RWPE1 (cell line): ENCODE measurements at regions not wholly inside any gene's neighbourhood (a gene's known extent, or its start where the extent isn't known, plus 50 kb on each side); places are given as distances from the start of the nearest gene placed in this dataset.
"Not testable (repeated sequence)": the region's sequence is repeated elsewhere in the genome, so short reads cannot be mapped to it uniquely, and the experiment has no call there.

Source experiments
- CTCF ChIA-PET: fragments of 350-600 bp; sonication (Branson Sonifier 250); formaldehyde crosslinking; extraction: SDS; loops from one replicate; lab custom pipeline; 2021; lab: Yijun Ruan, JAX
- POLR2A ChIA-PET: fragments of 400-600 bp; formaldehyde crosslinking; extraction: SDS; loops from one replicate; lab custom pipeline; 2020; ENCODE audit warnings: antibody characterized with exemption; ENCODE audit not compliant: low non-redundant PET; lab: Yijun Ruan, JAX
- DNase-seq: peaks from one replicate; pipeline ENCODE4 v3.0.0; 2012; ENCODE audit warnings: low spot score
- H3K27ac ChIP-seq: fragments of 450-650 bp; 2 replicates; pipeline ENCODE4 v1.5.1; 2017
- TF ChIP-seq, protein P1 (sequence below): fragments of 450-650 bp; conservative IDR thresholded peaks from 2 replicates; pipeline ENCODE4 v1.5.1; 2017; ENCODE audit warnings: low read depth, mild to moderate bottlenecking

DNA sequence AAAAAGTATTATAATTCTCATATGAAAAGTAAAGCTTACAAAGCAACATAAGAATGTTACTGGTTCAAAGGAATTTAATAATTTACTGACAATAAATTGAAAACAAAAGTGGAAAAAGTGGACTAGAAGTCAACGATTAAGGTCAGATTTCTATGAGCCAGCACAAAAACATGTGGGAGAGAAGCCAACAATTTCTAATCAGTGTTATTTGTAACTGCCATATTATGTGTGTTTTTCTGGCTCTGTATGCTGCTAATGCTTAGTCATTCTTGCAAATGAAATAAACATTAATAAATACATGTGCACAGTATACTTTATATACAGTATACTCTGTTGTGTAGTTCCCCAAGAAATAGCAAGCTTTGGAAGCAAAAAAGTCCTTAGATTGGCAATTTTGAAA lies 301.3 kb upstream of the RGPD4 start:
- no peak for DNase-seq
- TF ChIP-seq, protein P1, sequence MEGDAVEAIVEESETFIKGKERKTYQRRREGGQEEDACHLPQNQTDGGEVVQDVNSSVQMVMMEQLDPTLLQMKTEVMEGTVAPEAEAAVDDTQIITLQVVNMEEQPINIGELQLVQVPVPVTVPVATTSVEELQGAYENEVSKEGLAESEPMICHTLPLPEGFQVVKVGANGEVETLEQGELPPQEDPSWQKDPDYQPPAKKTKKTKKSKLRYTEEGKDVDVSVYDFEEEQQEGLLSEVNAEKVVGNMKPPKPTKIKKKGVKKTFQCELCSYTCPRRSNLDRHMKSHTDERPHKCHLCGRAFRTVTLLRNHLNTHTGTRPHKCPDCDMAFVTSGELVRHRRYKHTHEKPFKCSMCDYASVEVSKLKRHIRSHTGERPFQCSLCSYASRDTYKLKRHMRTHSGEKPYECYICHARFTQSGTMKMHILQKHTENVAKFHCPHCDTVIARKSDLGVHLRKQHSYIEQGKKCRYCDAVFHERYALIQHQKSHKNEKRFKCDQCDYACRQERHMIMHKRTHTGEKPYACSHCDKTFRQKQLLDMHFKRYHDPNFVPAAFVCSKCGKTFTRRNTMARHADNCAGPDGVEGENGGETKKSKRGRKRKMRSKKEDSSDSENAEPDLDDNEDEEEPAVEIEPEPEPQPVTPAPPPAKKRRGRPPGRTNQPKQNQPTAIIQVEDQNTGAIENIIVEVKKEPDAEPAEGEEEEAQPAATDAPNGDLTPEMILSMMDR: no peak
- H3K27ac ChIP-seq: no peak overlapping the region
- POLR2A ChIA-PET: no interaction called here
- CTCF ChIA-PET: no interaction called here

DNA sequence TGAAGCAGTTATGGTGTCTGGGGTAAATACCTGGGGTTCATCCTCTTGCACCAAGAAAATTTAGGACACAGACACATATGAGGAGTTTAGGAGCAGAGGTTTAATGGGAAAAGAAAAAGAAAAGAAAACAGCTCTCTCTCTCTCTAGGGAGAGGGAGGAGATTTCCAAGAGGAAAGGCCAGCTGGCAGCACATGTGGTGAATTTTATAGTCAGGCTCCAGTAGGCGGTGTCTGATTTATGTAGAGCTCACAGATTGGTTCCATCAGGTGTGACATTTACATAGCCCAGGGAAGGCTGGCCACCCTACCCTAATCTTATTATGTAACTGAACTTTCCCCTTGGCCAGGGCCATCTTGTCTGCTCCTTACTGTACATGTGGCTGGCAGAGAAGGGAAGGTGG lies 297.5 kb upstream of the RGPD4 start:
- no peak overlapping the region for H3K27ac ChIP-seq
- POLR2A ChIA-PET: no interaction called here
- no peak for DNase-seq
- CTCF ChIA-PET: no interaction called here
- TF ChIP-seq, protein P1: no peak

DNA sequence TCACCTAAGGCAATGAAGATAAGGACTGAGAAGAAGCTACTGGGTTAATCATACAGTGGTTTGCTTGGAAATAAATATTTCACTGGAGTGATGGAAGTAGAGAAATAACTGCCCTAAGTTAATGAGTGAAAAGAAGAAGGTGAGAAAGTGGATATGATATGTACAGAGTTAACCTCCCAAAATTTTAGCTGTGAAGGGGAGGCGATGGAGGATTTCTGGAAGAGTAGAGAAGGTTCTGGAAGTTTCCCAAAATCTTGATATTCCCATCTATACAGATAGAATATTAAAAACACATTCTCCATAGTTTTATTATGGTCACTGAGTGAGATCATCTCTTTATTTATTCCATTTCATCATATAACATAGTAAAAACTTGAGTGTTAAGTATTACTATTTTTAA lies 296.6 kb upstream of the RGPD4 start:
- H3K27ac ChIP-seq: no peak overlapping the region
- ChIA-PET CTCF (no interaction called here), POLR2A (no interaction called here)
- no peak for DNase-seq
- TF ChIP-seq, protein P1: no peak

DNA sequence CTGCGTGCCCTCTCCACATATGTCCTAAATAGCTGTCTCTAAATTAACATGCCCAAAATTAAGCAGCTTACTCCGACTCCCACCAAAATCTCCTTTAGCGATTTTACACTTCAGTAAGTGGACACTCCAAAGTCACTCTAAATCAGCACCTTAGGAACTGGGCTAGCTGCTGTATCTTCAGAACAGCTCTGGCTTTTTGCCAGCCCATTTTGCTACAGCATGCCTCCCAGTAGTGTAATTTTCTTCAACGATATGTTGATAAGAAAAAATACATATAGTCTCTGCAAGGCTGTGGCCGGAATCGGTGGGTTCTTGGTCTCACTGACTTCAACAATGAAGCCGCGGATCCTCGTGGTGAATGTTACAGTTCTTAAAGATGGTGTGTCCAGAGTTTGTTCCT lies 291.8 kb upstream of the RGPD4 start:
- H3K27ac ChIP-seq: no peak overlapping the region
- POLR2A ChIA-PET: no interaction called here
- TF ChIP-seq, protein P1: no peak

DNA sequence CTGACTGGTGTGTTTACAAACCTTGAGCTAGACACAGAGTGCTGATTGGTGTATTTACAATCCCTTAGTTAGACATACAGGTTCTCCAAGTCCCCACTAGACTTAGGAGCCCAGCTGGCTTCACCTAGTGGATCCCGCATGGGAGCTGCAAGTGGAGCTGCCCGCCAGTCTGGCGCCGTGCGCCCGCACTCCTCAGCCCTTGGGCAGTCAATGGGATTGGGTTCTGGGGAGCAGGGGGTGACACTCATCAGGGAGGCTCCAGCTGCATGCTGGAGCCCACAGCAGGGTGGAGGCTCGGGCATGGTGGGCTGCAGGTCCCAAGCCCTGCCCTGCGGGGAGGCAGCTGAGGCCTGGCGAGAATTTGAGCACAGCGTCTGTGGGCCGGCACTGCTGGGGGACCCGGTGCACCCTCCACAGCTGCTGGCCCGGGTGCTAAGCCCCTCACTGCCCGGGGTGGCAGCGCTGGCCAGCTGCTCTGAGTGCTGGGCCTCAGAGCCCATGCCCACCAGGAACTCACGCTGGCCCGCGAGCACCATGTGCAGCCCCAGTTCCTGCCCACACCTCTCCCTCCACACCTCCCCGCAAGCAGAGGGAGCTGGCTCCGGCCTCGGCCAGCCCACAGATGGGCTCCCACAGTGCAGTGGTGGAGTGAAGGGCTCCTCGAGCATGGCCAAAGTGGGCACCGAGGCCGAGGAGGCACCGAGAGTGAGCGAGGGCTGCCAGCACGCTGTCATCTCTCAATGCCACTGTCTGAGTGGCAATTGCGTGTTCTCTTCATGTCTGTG lies 290.6 kb upstream of the RGPD4 start:
- POLR2A ChIA-PET, DNase-seq, H3K27ac ChIP-seq: not testable (repeated sequence)
- CTCF ChIA-PET: interaction anchor here (0.6 kb wide), 1 partner anchor 13 kb away, joined by 3 read pairs; no protein-coding TSS in a partner anchor

More for the DNA sequence above, 291.8 kb upstream of the RGPD4 start:
- no peak for DNase-seq
- CTCF ChIA-PET: no interaction called here

DNA sequence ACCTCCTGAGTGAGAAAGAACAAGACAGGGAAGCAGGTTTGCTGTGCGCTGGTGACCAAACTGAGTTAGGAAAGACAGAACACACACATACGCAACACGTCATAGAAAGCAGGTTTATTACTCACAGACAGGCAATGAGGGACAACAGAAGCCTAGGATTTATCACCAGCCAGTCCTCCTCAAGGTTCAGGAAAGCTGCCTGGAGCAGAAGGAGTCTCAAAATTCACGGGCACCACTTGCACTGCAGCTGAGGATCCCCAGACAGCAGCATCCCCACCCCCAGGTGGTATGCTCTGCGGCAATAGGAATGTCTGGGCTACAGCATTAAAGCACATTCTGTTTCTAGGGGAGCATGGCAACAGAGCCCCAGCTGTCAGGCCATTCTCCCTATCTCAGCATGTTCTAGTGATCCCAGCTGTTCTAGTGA lies 284.4 kb upstream of the RGPD4 start:
- H3K27ac ChIP-seq: no peak overlapping the region
- POLR2A ChIA-PET: no interaction called here
- TF ChIP-seq, protein P1: no peak
- CTCF ChIA-PET: no interaction called here
- no peak for DNase-seq

DNA sequence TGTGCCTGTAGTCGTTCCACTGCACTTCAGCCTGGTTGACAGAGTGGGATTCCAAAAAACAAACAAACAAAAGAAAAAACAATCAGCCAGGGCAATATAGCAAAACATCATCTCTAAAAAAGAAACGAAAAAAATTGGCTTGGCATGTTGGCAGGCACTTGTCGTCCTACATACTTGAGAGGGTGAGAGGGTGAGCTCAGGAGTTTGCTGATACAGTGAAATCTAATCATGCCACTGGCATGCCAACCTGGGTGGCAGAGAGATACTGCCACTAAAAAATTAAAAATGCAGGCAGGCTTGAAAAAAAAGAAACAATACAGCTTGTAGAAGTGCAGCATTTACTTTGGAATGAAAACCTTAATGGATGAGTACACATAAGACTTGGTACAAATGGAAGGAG lies 282.9 kb upstream of the RGPD4 start:
- TF ChIP-seq, protein P1: no peak
- ChIA-PET CTCF (no interaction called here), POLR2A (no interaction called here)
- H3K27ac ChIP-seq: no peak overlapping the region
- DNase-seq: no peak
